ENCODE measurements at regions not wholly inside any gene's neighbourhood (a gene's known extent, or its start where the extent isn't known, plus 50 kb on each side); places are given as distances from the start of the nearest gene placed in this dataset.

DNA sequence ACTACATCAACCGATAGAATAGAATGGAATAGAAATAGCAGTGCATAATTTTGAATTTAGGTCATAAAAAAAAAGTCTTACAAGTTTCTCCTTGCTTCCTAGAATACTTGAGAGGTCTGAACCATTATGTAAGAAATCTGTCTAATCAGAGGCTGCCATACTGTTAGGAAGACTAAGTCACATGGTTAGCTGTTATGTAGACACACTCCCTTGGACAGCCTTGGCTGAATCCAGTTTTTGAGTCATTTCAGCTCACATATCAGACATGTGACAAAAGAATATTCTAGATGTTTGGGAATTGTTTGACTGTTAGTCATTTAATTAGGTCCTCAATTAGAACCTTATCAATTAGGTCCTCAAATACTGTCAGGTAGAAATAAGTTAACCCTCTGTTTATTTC is 1601.4 kb downstream of the GRIK2 start:
- no peak for TF ChIP-seq EZH2 (IDR thresholded peaks at IDR 0.05; ENCODE audit: borderline replicate concordance, low read length)
- TF ChIP-seq, protein P1, sequence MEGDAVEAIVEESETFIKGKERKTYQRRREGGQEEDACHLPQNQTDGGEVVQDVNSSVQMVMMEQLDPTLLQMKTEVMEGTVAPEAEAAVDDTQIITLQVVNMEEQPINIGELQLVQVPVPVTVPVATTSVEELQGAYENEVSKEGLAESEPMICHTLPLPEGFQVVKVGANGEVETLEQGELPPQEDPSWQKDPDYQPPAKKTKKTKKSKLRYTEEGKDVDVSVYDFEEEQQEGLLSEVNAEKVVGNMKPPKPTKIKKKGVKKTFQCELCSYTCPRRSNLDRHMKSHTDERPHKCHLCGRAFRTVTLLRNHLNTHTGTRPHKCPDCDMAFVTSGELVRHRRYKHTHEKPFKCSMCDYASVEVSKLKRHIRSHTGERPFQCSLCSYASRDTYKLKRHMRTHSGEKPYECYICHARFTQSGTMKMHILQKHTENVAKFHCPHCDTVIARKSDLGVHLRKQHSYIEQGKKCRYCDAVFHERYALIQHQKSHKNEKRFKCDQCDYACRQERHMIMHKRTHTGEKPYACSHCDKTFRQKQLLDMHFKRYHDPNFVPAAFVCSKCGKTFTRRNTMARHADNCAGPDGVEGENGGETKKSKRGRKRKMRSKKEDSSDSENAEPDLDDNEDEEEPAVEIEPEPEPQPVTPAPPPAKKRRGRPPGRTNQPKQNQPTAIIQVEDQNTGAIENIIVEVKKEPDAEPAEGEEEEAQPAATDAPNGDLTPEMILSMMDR (conservative IDR thresholded peaks at IDR 0.05 in 1 of 2, IDR thresholded peaks at IDR 0.05 in 1 of 2; ENCODE audit: extremely low read depth in 1 of 2, insufficient read depth in 1 of 2, low read depth in 1 of 2, low read length in 2 of 2): no peak
